ENCODE measurements at regions not wholly inside any gene's neighbourhood (a gene's known extent, or its start where the extent isn't known, plus 50 kb on each side); places are given as distances from the start of the nearest gene placed in this dataset.

- TF ChIP-seq TAF1 (IDR thresholded peaks at IDR 0.05; ENCODE audit: low read depth) (no peak), ZBTB7A (IDR thresholded peaks at IDR 0.05; ENCODE audit: low read depth) (no peak), USF1 (IDR thresholded peaks at IDR 0.05) (no peak), CREB1 (IDR thresholded peaks at IDR 0.05; ENCODE audit: low read depth) (no peak), EGR1 (IDR thresholded peaks at IDR 0.05) (no peak)
Observed at GRCh38 chr4:135368831-135369230, 1167.2 kb upstream of the PABPC4L start.

GRCh38 chr4:135365065-135365464, 1163.5 kb upstream of the PABPC4L start:
- TF ChIP-seq EP300 (IDR thresholded peaks at IDR 0.05; ENCODE audit: borderline replicate concordance) (no peak), TAF1 (IDR thresholded peaks at IDR 0.05; ENCODE audit: low read depth) (no peak), REST (IDR thresholded peaks at IDR 0.05; ENCODE audit: low read depth) (no peak), NFIC (IDR thresholded peaks at IDR 0.05) (no peak), RAD21 (IDR thresholded peaks at IDR 0.05; ENCODE audit: low read depth) (no peak), EGR1 (IDR thresholded peaks at IDR 0.05) (no peak), TEAD4 (IDR thresholded peaks at IDR 0.05) (no peak), USF1 (IDR thresholded peaks at IDR 0.05) (no peak)

GRCh38 chr4:135359128-135359527, 1157.5 kb upstream of the PABPC4L start:
- TF ChIP-seq NFIC (IDR thresholded peaks at IDR 0.05) (no peak), FOXM1 (IDR thresholded peaks at IDR 0.05; ENCODE audit: borderline replicate concordance, low read depth) (no peak), EGR1 (IDR thresholded peaks at IDR 0.05) (no peak), MAX (IDR thresholded peaks at IDR 0.05) (no peak), TCF12 (IDR thresholded peaks at IDR 0.05; ENCODE audit: low read depth) (no peak), CEBPB (IDR thresholded peaks at IDR 0.05) (no peak), RAD21 (IDR thresholded peaks at IDR 0.05; ENCODE audit: low read depth) (no peak), REST (IDR thresholded peaks at IDR 0.05; ENCODE audit: low read depth) (no peak), EP300 (IDR thresholded peaks at IDR 0.05; ENCODE audit: borderline replicate concordance) (no peak), TAF1 (IDR thresholded peaks at IDR 0.05; ENCODE audit: low read depth) (no peak), TEAD4 (IDR thresholded peaks at IDR 0.05) (no peak), USF1 (IDR thresholded peaks at IDR 0.05) (no peak), YY1 (IDR thresholded peaks at IDR 0.05; ENCODE audit: low read depth) (no peak), CREB1 (IDR thresholded peaks at IDR 0.05; ENCODE audit: low read depth) (no peak), ZBTB7A (IDR thresholded peaks at IDR 0.05; ENCODE audit: low read depth) (no peak)

GRCh38 chr4:135357091-135357490, 1155.5 kb upstream of the PABPC4L start:
- TF ChIP-seq CEBPB (IDR thresholded peaks at IDR 0.05) = no peak
- TF ChIP-seq FOXM1 (IDR thresholded peaks at IDR 0.05; ENCODE audit: borderline replicate concordance, low read depth) = no peak
- TF ChIP-seq EP300 (IDR thresholded peaks at IDR 0.05; ENCODE audit: borderline replicate concordance) = no peak
- no peak for TF ChIP-seq TEAD4 (IDR thresholded peaks at IDR 0.05)
- TF ChIP-seq EGR1 (IDR thresholded peaks at IDR 0.05) = no peak
- no peak for TF ChIP-seq YY1 (IDR thresholded peaks at IDR 0.05; ENCODE audit: low read depth)
- TF ChIP-seq CREB1 (IDR thresholded peaks at IDR 0.05; ENCODE audit: low read depth) = no peak
- no peak for TF ChIP-seq MAX (IDR thresholded peaks at IDR 0.05)
- TF ChIP-seq REST (IDR thresholded peaks at IDR 0.05; ENCODE audit: low read depth) = no peak
- no peak for TF ChIP-seq RAD21 (IDR thresholded peaks at IDR 0.05; ENCODE audit: low read depth)
- TF ChIP-seq TCF12 (IDR thresholded peaks at IDR 0.05; ENCODE audit: low read depth) = no peak
